Heart left ventricle (tissue), 13 donors: ENCODE measurements at regions not wholly inside any gene's neighbourhood (a gene's known extent, or its start where the extent isn't known, plus 50 kb on each side); places are given as distances from the start of the nearest gene placed in this dataset.

Experiments
- POLR2A ChIP-seq, 2 donors: fragments of 450-650 bp; IDR thresholded peaks; one replicate each; pipeline ENCODE4 v1.6.1; 2017; ENCODE audit warnings: antibody characterized with exemption in 2 of 2, mild to moderate bottlenecking in 2 of 2, moderate library complexity in 2 of 2
- TF ChIP-seq, protein P1 (sequence below), 12 donors: fragments of 200-600 bp; sonication (generic) in 4 of 12; IDR thresholded peaks; one replicate each; pipeline versions ENCODE4 v1.5.0 to v1.8.0; 2018 to 2022; ENCODE audit warnings: antibody characterized with exemption in 12 of 12, mild to moderate bottlenecking in 5 of 12
- donor health status: ischemic (EF 13 %, LVEDD 7.1; RV severe dilation, severe dysfunction).
- donor health status: DM: no; HTN: yes; CAD: no.
- donor health status: DM: no; HTN: no; CAD: no.
- donor health status: ischemic (EF 25% LVEDD 6.9; RV normal size, moderate dysfunction).
- donor health status: ischemic (EF 25% LVEDD 5.7; RV mildly dilated, moderate dysfunction).
- donor health status: ischemic (EF 35%, LVEDD 5.7; RV mildly dilated, moderate dysfunction).
- donor health status: nonischemic (EF 11% LVEDD 7.7; RV severe dilation, severe dysfunction).
- donor health status: DM: yes; HTN: yes; CAD: no.
- donor health status: PGD.
- donor health status: ischemic (EF 29% LVEDD 5.4; RV normal size, mild dysfunction).
- donor health status: nonischemic (EF 23%, LVEDD 6.1; RV moderate dilation, normal function).

DNA sequence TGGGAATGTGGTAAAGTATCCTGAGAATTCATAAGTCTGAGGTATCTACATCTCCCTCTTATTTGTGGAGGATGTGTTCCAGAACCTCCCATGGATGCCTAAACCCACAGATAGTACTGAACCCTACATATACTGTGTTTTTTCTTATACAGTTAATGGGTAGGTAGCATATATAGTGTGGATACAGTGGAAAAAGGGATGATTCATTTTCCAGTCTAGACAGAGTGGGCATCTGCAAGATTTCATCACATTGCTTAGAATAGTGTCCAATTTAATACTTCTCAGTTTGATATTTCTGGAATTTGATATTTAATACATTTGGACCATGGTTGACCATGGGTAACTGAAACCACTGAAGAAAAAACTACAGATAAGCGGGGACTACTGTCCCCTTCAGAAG, 155.0 kb upstream of the ANKRD50 start:
- TF ChIP-seq, protein P1, sequence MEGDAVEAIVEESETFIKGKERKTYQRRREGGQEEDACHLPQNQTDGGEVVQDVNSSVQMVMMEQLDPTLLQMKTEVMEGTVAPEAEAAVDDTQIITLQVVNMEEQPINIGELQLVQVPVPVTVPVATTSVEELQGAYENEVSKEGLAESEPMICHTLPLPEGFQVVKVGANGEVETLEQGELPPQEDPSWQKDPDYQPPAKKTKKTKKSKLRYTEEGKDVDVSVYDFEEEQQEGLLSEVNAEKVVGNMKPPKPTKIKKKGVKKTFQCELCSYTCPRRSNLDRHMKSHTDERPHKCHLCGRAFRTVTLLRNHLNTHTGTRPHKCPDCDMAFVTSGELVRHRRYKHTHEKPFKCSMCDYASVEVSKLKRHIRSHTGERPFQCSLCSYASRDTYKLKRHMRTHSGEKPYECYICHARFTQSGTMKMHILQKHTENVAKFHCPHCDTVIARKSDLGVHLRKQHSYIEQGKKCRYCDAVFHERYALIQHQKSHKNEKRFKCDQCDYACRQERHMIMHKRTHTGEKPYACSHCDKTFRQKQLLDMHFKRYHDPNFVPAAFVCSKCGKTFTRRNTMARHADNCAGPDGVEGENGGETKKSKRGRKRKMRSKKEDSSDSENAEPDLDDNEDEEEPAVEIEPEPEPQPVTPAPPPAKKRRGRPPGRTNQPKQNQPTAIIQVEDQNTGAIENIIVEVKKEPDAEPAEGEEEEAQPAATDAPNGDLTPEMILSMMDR (IDR thresholded peaks at IDR 0.05), result no peak
- TF ChIP-seq POLR2A (IDR thresholded peaks at IDR 0.05), result no peak
